DMS 273 treated with DMSO at 0.1 percent for 48 hours (cell line): ENCODE measurements at regions not wholly inside any gene's neighbourhood (a gene's known extent, or its start where the extent isn't known, plus 50 kb on each side); places are given as distances from the start of the nearest gene placed in this dataset.

ENCODE experiments used
- DNase-seq: peaks from one replicate; lab custom pipeline; 2025; lab: John Stamatoyannopoulos, UW

DNA sequence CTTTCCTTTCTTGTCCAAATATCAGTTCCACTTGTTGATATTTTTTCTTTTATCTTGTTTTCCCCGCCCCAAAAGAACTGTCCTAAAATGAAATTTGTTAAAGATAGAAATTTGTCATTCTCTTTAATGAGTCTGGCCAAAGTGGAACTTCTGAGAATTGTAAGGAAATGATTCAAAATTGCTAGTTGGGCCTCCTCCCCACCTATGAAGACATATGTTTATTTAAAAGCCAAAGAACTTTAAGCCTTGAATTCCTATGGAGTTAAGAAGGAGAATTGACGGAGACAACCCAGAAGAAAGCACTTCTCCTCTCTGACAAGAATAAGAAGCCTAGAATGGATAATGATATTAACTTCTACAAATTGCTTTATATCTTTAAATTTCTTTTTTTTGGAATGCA is 59.1 kb upstream of the ALDH1A1 start:
- DNase-seq = no peak

DNA sequence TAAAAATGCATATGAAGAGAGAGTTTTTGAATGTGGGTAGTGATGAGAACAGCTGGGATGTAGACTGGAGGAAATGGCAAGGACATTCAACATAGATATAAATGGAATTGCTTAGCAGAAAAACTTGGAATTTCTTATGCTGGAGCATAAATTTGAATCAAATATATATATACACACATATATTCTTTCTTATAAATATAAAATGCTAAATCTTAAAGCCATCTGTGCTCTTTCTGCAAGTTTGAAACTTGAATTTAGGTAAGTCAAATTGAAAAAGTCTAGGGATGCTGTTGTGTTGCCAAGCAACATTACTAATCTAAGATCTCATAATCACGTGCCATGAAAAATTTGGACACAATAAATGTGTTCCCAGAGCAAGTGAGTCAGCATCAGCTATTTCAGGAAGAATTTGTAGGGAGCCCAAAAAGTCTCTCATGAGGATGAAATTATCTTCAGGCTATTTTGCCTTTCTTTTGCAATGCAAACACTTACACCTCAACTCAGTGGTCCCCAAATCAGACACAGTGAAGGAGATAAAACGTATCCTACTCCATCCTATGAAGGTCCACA is 58.4 kb upstream of the ALDH1A1 start:
- no peak for DNase-seq

DNA sequence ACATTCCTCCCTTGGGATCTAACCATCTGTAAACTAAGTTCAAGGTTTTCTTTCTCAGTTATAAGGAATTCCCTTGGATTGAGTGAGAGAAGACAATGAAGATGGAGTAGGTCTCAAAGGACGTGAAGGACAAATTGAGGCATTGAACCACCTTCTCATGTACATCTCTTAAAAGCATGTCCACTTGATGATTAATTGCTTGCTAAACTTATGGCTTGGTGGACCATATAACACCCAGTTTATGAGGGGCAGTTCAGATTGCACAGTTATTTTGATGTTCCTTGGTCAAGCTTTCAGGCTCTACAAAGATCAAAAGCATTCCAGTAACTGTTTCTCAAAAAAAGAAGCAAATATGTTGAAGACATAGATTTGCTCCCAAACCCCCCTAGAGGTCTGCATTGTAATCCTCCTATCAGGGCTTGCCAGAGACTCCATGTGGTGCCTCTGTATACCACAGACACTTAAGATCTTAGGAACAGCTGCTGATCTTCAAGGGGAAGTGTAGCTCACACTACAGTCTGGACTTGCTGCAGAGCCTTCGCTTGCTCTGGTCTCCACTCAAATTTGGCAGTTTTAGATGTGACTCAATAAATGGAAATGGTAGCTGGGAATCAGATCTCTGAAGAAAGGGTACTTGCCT is 56.9 kb upstream of the ALDH1A1 start:
- no peak for DNase-seq

DNA sequence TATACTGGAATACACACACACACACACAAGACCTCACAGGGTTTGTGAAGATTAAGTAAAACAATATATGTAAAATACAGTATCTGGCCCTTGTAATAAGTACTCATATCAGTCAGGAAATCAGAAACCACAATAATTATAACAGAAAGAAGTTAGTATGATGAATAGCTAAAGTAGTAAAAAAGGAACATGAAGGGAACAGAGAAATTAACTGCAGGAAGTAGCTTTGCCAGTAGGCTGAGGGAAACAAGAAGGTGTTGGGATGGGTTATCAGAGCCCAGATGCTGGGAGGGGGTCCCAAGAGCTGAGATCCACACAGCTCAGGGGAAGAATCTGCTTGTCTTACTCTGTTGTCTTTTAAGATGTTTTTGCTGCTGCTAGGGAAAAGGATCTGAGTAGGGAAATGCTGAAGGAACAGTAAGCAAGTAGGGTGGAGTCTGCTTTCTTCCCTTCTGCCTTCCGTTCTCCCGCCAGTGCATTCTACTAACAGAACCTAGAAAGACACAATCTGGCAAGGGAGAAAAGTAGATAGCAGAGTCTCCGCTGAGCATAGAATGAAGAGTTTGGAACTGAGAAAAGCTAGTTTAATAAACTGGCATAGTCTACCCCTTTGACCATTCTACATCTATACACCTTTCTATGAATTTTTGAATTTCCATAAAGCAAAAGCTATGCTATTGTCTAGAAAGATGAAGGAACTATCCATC is 55.3 kb upstream of the ALDH1A1 start:
- no peak for DNase-seq

DNA sequence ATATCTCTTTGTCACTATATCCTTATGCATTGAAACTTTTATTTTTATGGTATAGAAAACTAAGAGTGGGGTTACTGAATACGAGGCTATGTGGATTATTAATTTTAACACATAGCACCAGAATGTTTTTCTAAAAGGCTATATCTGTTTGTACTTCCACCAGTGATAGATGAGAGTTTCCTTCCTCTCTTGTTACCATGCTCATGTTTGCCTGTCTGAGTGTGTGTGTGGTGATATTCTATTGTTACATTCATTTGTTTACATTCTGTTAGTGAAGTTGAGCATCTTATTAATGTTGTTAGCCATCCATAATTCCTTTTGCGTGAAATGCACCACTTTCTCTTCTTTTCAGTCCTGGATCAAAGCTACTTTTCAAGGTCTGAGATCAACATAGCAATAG is 54.1 kb upstream of the ALDH1A1 start:
- no peak for DNase-seq
